Kidney (tissue), 13 donors: ENCODE measurements at regions not wholly inside any gene's neighbourhood (a gene's known extent, or its start where the extent isn't known, plus 50 kb on each side); places are given as distances from the start of the nearest gene placed in this dataset.

Experiments used
- DNase-seq, 5 donors: peaks; one replicate each; pipeline ENCODE4 v3.0.0-alpha.2; 2013 to 2020
- FAIRE-seq: peaks from 2 replicates; lab custom pipeline; 2012; peaks lifted over from hg19 to GRCh38; lab: Jason Lieb, UNC
- H3K27ac ChIP-seq, 2 donors: one replicate each; pipeline ENCODE4 v1.7.0; 2013; ENCODE audit warnings: low read depth in 2 of 2, low read length in 2 of 2, inconsistent platforms in 1 of 2
- H3K27me3 ChIP-seq: one replicate; pipeline ENCODE4 v1.7.1; 2013; ENCODE audit warnings: low read length, inconsistent platforms; ENCODE audit not compliant: control insufficient read depth, insufficient read depth
- H3K36me3 ChIP-seq, 3 donors: one replicate each; pipeline versions ENCODE4 v1.7.0 to v1.7.1; 2013; ENCODE audit warnings: low read length in 3 of 3, control low read depth in 1 of 3, inconsistent platforms in 1 of 3; ENCODE audit not compliant: insufficient read depth in 3 of 3, control insufficient read depth in 2 of 3
- H3K4me1 ChIP-seq, 3 donors: one replicate each; pipeline versions ENCODE4 v1.7.0 to v1.7.1; 2013; ENCODE audit warnings: low read length in 3 of 3, inconsistent platforms in 1 of 3, low read depth in 1 of 3; ENCODE audit not compliant: control insufficient read depth in 2 of 3, insufficient read depth in 2 of 3
- H3K4me3 ChIP-seq, 3 donors: one replicate each; pipeline versions ENCODE4 v1.7.0 to v1.8.1; 2013; ENCODE audit warnings: low read length in 3 of 3, control low read depth in 1 of 3, inconsistent platforms in 1 of 3
- H3K9ac ChIP-seq, 3 donors: one replicate each; pipeline versions ENCODE4 v1.7.0 to v1.7.1; 2013; ENCODE audit warnings: low read length in 3 of 3, control low read depth in 1 of 3, inconsistent platforms in 1 of 3
- H3K9me3 ChIP-seq, 3 donors: one replicate each; pipeline versions ENCODE4 v1.7.0 to v1.7.1; 2013; ENCODE audit warnings: low read length in 3 of 3, control low read depth in 1 of 3, inconsistent platforms in 1 of 3; ENCODE audit not compliant: control insufficient read depth in 2 of 3, insufficient read depth in 1 of 3
- CTCF ChIP-seq: IDR thresholded peaks from 3 replicates; pipeline ENCODE4 v1.5.1; 2012; ENCODE audit warnings: mild to moderate bottlenecking, moderate library complexity, borderline replicate concordance; ENCODE audit not compliant: insufficient read depth; ENCODE audit errors: extremely low read depth
- intact Hi-C: fragments of 100-400 bp; cut with DNase I; formaldehyde crosslinking; loops from one replicate; pipeline ENCODE4 v1.11.1; 2022
- donor health status: control.
- donor health status: control.
- donor health status: control.
- donor health status: control.
- donor health status: control.
- donor health status: DM: yes; HTN: yes; CAD: no.
- donor health status: Normal renal cell carcinoma (clear cell type).

- no peaks in the 10 kb centered on the region for H3K4me1 ChIP-seq
- TF ChIP-seq CTCF: no peak
- H3K4me3 ChIP-seq: no peak overlapping the region
- FAIRE-seq (no peak), DNase-seq (no peak)
- intact Hi-C loops: no loop called here
- no peak overlapping the region for H3K9ac ChIP-seq
- no peaks in the 10 kb centered on the region for H3K27me3 ChIP-seq
- H3K27ac ChIP-seq: no peak overlapping the region
- no peaks in the 10 kb centered on the region for H3K9me3 ChIP-seq
- H3K36me3 ChIP-seq: no peaks in the 10 kb centered on the region
Observed at GRCh38 chr5:86918246-86918645, 300.5 kb downstream of the COX7C start.

GRCh38 chr5:86926033-86926432, 308.3 kb downstream of the COX7C start:
- H3K9me3 ChIP-seq: no peaks in the 10 kb centered on the region
- no peaks in the 10 kb centered on the region for H3K36me3 ChIP-seq
- H3K4me3 ChIP-seq: no peak overlapping the region
- no peaks in the 10 kb centered on the region for H3K27me3 ChIP-seq
- DNase-seq (no peak), FAIRE-seq (no peak)
- intact Hi-C loops: no loop called here
- no peak overlapping the region for H3K27ac ChIP-seq
- no peak overlapping the region for H3K9ac ChIP-seq
- H3K4me1 ChIP-seq: no peaks in the 10 kb centered on the region
- no peak for TF ChIP-seq CTCF

GRCh38 chr5:86929123-86929766, 311.5 kb downstream of the COX7C start:
- no peak for DNase-seq
- no peaks in the 10 kb centered on the region for H3K36me3 ChIP-seq
- no peak overlapping the region for H3K4me3 ChIP-seq
- no peak overlapping the region for H3K9ac ChIP-seq
- no peaks in the 10 kb centered on the region for H3K27me3 ChIP-seq
- no peak overlapping the region for H3K27ac ChIP-seq
- no peaks in the 10 kb centered on the region for H3K9me3 ChIP-seq
- no peaks in the 10 kb centered on the region for H3K4me1 ChIP-seq
- FAIRE-seq: no peak
- no peak for TF ChIP-seq CTCF
- intact Hi-C loops: no loop called here

- H3K4me1 ChIP-seq: no peaks in the 10 kb centered on the region
- H3K27me3 ChIP-seq: no peaks in the 10 kb centered on the region
- no peak overlapping the region for H3K4me3 ChIP-seq
- no peaks in the 10 kb centered on the region for H3K36me3 ChIP-seq
- DNase-seq: no peak
- no peaks in the 10 kb centered on the region for H3K9me3 ChIP-seq
- H3K9ac ChIP-seq: no peak overlapping the region
- H3K27ac ChIP-seq: no peak overlapping the region
- intact Hi-C loops: no loop called here
- TF ChIP-seq CTCF: no peak
- no peak for FAIRE-seq
Observed at GRCh38 chr5:86951761-86952160, 315.9 kb upstream of the RASA1 start.
